PC-3 (cell line): ENCODE measurements at regions not wholly inside any gene's neighbourhood (a gene's known extent, or its start where the extent isn't known, plus 50 kb on each side); places are given as distances from the start of the nearest gene placed in this dataset.

Experiments
- ATAC-seq: fragments of 200-7000 bp; cut with Tn5 transposase; 2 replicates; pipeline ENCODE4 v1.9.1; 2020; ENCODE audit warnings: mild to moderate bottlenecking, moderate library complexity
- BruUV-seq: library from RNA; stranded (reverse); fragments of 400-500 nt; replicated peaks from 2 replicates; lab custom pipeline; 2021; lab: Mats Ljungman, UMichigan
- CTCF ChIA-PET: fragments of 300-600 bp; sonication (Branson Sonifier 250); formaldehyde crosslinking; loops from one replicate; lab custom pipeline; 2022; ENCODE audit warnings: antibody characterized with exemption; lab: Charles Lee
- POLR2A ChIA-PET: fragments of 300-600 bp; sonication (Branson Sonifier 250); formaldehyde crosslinking; loops from one replicate; lab custom pipeline; 2022; ENCODE audit warnings: antibody characterized with exemption; ENCODE audit not compliant: unreplicated experiment; lab: Charles Lee
- DNase-seq: peaks from one replicate; pipeline ENCODE4 v3.0.0-alpha.2; 2015
- H2AFZ ChIP-seq: fragments of 300-600 bp; sonication (generic); 2 replicates; pipeline ENCODE4 v1.6.0; 2016; ENCODE audit warnings: antibody characterized with exemption, low read length
- H3F3A ChIP-seq: fragments of 300-600 bp; sonication (generic); one replicate; pipeline ENCODE4 v1.6.0; 2017; ENCODE audit warnings: antibody characterized with exemption, low read length, control low read depth, mild to moderate bottlenecking; ENCODE audit not compliant: unreplicated experiment
- H3K27ac ChIP-seq: fragments of 300-600 bp; sonication (generic); 2 replicates; pipeline ENCODE4 v1.5.1; 2016; ENCODE audit warnings: mild to moderate bottlenecking, low read length
- H3K27me3 ChIP-seq: fragments of 300-600 bp; sonication (generic); 2 replicates; pipeline ENCODE4 v1.6.1; 2016; ENCODE audit warnings: low read length, mixed read lengths
- H3K36me3 ChIP-seq: fragments of 300-600 bp; sonication (generic); 2 replicates; pipeline ENCODE4 v1.6.1; 2016; ENCODE audit warnings: low read depth, mixed run types, low read length, mixed read lengths
- H3K4me1 ChIP-seq: fragments of 300-600 bp; sonication (generic); 2 replicates; pipeline ENCODE4 v1.5.1; 2016; ENCODE audit warnings: low read length; ENCODE audit not compliant: insufficient read depth
- H3K4me2 ChIP-seq: fragments of 300-600 bp; sonication (generic); 2 replicates; pipeline ENCODE4 v1.6.0; 2016; ENCODE audit warnings: low read length
- H3K4me3 ChIP-seq: fragments of 300-600 bp; sonication (generic); 2 replicates; pipeline ENCODE4 v1.5.1; 2016; ENCODE audit warnings: mild to moderate bottlenecking, low read length, mixed read lengths
- H3K79me2 ChIP-seq: fragments of 300-600 bp; sonication (generic); 2 replicates; pipeline ENCODE4 v1.6.1; 2017; ENCODE audit warnings: low read length, mixed read lengths
- H3K9ac ChIP-seq: fragments of 300-600 bp; sonication (generic); 2 replicates; pipeline ENCODE4 v1.6.0; 2016; ENCODE audit warnings: mild to moderate bottlenecking, low read length
- H3K9me2 ChIP-seq: fragments of 300-600 bp; sonication (generic); replicated peaks from 2 replicates; pipeline ENCODE4 v1.6.1; 2016; ENCODE audit warnings: mixed run types, low read length, mixed read lengths
- H3K9me3 ChIP-seq: fragments of 300-600 bp; sonication (generic); 2 replicates; pipeline ENCODE4 v1.6.1; 2016; ENCODE audit warnings: low read length, mixed read lengths
- H4K20me1 ChIP-seq: fragments of 300-600 bp; sonication (generic); 2 replicates; pipeline ENCODE4 v1.6.1; 2016; ENCODE audit warnings: low read length, mixed read lengths
- EZH2 ChIP-seq: fragments of 300-600 bp; sonication (generic); IDR thresholded peaks from one replicate; pipeline ENCODE4 v1.6.1; 2017; ENCODE audit warnings: antibody characterized with exemption, mild to moderate bottlenecking, low read length; ENCODE audit not compliant: unreplicated experiment
- EZH2phosphoT487 ChIP-seq: fragments of 300-600 bp; sonication (generic); IDR thresholded peaks from 2 replicates; pipeline ENCODE4 v1.6.1; 2018; ENCODE audit warnings: mild to moderate bottlenecking, antibody characterized with exemption, low read length, borderline replicate concordance
- intact Hi-C: fragments of 100-400 bp; cut with micrococcal nuclease; formaldehyde crosslinking; loops from 2 replicates; pipeline ENCODE4 v1.9.0; 2023
- TF ChIP-seq, protein P1 (sequence below): fragments of 300-600 bp; sonication (generic); conservative IDR thresholded peaks from 2 replicates; pipeline ENCODE4 v1.5.1; 2017; ENCODE audit warnings: antibody characterized with exemption, low read depth, mild to moderate bottlenecking, low read length

GRCh38 chr12:108004319-108004718 is 124.8 kb upstream of the WSCD2 start:
- CTCF ChIA-PET = no interaction called here
- ATAC-seq (no peak), DNase-seq (peak; percentile 28)
- H3K27ac ChIP-seq = no peak overlapping the region
- H3K36me3 ChIP-seq = no peaks in the 10 kb centered on the region
- H3K4me2 ChIP-seq = no peak overlapping the region
- intact Hi-C loops = no loop called here
- no peak overlapping the region for H3K4me3 ChIP-seq
- POLR2A ChIA-PET = no interaction called here
- H3F3A ChIP-seq = no peaks in the 10 kb centered on the region
- H3K79me2 ChIP-seq = no peaks in the 10 kb centered on the region
- H3K4me1 ChIP-seq = no peaks in the 10 kb centered on the region
- no peaks in the 10 kb centered on the region for H4K20me1 ChIP-seq
- no peaks in the 10 kb centered on the region for H3K9me3 ChIP-seq
- H3K9ac ChIP-seq = no peak overlapping the region
- H2AFZ ChIP-seq = no peak overlapping the region
- TF ChIP-seq, protein P1, sequence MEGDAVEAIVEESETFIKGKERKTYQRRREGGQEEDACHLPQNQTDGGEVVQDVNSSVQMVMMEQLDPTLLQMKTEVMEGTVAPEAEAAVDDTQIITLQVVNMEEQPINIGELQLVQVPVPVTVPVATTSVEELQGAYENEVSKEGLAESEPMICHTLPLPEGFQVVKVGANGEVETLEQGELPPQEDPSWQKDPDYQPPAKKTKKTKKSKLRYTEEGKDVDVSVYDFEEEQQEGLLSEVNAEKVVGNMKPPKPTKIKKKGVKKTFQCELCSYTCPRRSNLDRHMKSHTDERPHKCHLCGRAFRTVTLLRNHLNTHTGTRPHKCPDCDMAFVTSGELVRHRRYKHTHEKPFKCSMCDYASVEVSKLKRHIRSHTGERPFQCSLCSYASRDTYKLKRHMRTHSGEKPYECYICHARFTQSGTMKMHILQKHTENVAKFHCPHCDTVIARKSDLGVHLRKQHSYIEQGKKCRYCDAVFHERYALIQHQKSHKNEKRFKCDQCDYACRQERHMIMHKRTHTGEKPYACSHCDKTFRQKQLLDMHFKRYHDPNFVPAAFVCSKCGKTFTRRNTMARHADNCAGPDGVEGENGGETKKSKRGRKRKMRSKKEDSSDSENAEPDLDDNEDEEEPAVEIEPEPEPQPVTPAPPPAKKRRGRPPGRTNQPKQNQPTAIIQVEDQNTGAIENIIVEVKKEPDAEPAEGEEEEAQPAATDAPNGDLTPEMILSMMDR = no peak
- TF ChIP-seq EZH2 (no peak), EZH2phosphoT487 (no peak)
- BruUV-seq = no TSS peak
- H3K27me3 ChIP-seq = peaks cover 8% of the 10 kb centered on the region; the same call in 1 of the 2 replicates
- no peaks in the 10 kb centered on the region for H3K9me2 ChIP-seq

DNA sequence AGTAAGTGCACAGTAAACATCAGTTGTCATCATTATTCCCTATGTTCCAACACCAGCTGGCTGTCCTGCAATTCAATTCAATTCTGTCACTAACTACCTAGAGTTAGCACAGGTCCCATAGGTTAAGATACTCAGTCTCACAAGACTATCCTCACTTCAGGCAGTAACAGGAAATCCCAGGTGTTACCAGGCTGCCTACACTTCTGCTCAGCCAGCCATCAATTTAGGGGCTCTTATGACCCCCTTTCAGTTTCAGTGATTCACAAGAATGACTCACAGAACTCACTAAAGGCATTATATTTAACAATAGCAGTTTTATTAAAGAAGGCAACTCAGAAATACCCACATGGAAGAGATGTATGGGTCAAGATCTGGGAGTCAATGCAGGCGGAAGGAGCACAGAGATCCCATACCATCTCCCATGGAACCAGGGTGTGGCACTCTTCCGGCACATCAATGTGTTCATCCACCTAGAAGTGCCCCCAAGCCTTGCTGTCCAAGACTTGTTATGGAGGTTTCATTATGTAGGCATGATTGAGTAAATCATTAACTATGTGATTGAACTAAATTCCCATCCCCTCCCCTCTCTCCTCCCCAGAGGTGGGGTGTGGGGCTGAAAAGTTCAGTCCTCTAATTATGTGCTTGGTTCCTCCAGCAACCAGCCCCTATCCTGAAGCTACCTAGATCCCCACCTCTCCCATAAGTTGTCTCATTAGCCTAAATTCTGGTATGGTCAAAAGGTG is 120.8 kb upstream of the WSCD2 start:
- no peak overlapping the region for H2AFZ ChIP-seq
- no peaks in the 10 kb centered on the region for H3K36me3 ChIP-seq
- no peak overlapping the region for H3K4me3 ChIP-seq
- H3K9me3 ChIP-seq = no peaks in the 10 kb centered on the region
- H3K9ac ChIP-seq = no peak overlapping the region
- TF ChIP-seq EZH2phosphoT487 (no peak), EZH2 (no peak)
- TF ChIP-seq, protein P1 = no peak
- intact Hi-C loops = no loop called here
- ATAC-seq = no peak
- POLR2A ChIA-PET = no interaction called here
- H4K20me1 ChIP-seq = no peaks in the 10 kb centered on the region
- H3K4me1 ChIP-seq = no peaks in the 10 kb centered on the region
- H3K27ac ChIP-seq = no peak overlapping the region
- H3K27me3 ChIP-seq = peaks cover 44% of the 10 kb centered on the region
- BruUV-seq = no TSS peak
- CTCF ChIA-PET = no interaction called here
- no peaks in the 10 kb centered on the region for H3K79me2 ChIP-seq
- no peaks in the 10 kb centered on the region for H3F3A ChIP-seq
- no peak for DNase-seq
- H3K4me2 ChIP-seq = no peak overlapping the region
- H3K9me2 ChIP-seq = no peaks in the 10 kb centered on the region

DNA sequence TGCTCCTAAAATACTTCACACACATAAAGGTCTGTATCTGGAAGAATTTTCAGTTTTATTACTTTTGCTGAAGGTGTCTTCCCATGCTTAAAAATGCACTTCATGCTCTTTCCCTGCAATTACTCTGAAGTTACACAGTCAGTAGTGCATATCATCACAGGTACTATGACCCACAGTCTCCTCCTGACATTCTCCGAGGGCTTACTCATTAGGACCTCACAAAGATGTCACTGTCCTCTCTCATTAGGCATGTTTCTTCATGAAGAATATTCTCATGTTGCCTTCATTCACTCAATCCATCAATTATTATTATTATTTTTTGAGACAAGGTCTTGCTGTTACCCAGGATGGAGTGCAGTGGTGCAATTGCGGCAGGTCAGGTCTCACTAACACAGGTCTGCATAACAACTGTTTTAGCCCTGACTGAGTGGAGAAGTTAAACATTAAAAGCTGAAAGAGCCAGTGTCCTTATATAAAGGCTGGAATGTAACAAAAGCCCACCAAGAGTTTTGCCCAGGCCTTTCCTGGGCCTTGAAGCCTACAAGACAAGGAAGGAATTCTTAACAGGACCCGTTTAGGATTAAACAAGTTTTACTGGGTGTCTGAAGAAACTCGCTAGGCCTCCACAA is 119.5 kb upstream of the WSCD2 start:
- Histone ChIP-seq H3K9me3 (no peaks in the 10 kb centered on the region), H3K9ac (no peak overlapping the region), H4K20me1 (no peaks in the 10 kb centered on the region), H2AFZ (no peak overlapping the region), H3K79me2 (no peaks in the 10 kb centered on the region), H3K9me2 (no peaks in the 10 kb centered on the region), H3F3A (no peaks in the 10 kb centered on the region), H3K4me1 (no peaks in the 10 kb centered on the region), H3K36me3 (no peaks in the 10 kb centered on the region), H3K4me3 (no peak overlapping the region), H3K27ac (no peak overlapping the region), H3K4me2 (no peak overlapping the region), H3K27me3 (peaks cover 56% of the 10 kb centered on the region)
- ATAC-seq (no peak), DNase-seq (no peak)
- no TSS peak for BruUV-seq
- TF ChIP-seq EZH2 (no peak), EZH2phosphoT487 (no peak)
- TF ChIP-seq, protein P1 = no peak
- CTCF ChIA-PET = no interaction called here
- POLR2A ChIA-PET = no interaction called here
- intact Hi-C loops = no loop called here
